Neural progenitor cell (in vitro differentiated cells): ENCODE measurements at regions not wholly inside any gene's neighbourhood (a gene's known extent, or its start where the extent isn't known, plus 50 kb on each side); places are given as distances from the start of the nearest gene placed in this dataset.
A peak's percentile ranks its signal among the peaks of the same experiment; 100 is the strongest.

Experiments used
- DNase-seq: peaks from one replicate; pipeline ENCODE4 v3.0.0-alpha.2; 2016; ENCODE audit warnings: low spot score
- H2AFZ ChIP-seq: fragments of 200-600 bp; sonication (generic); replicated peaks from 2 replicates; pipeline ENCODE4 v1.6.1; 2016; ENCODE audit warnings: antibody characterized with exemption
- H3F3A ChIP-seq: fragments of 200-600 bp; sonication (generic); 2 replicates; pipeline ENCODE4 v1.6.1; 2016; ENCODE audit warnings: antibody characterized with exemption, low read depth
- H3K27ac ChIP-seq: fragments of 200-600 bp; sonication (generic); 2 replicates; pipeline ENCODE4 v1.5.1; 2016; ENCODE audit warnings: mild to moderate bottlenecking
- H3K27me3 ChIP-seq: fragments of 200-600 bp; sonication (generic); 2 replicates; pipeline ENCODE4 v1.6.1; 2016; ENCODE audit warnings: mild to moderate bottlenecking, moderate library complexity
- H3K36me3 ChIP-seq: fragments of 200-600 bp; sonication (generic); 2 replicates; pipeline ENCODE4 v1.5.1; 2016
- H3K4me1 ChIP-seq: fragments of 200-600 bp; sonication (generic); 2 replicates; pipeline ENCODE4 v1.6.1; 2016; ENCODE audit warnings: mixed run types
- H3K4me2 ChIP-seq: fragments of 200-600 bp; sonication (generic); 2 replicates; pipeline ENCODE4 v1.6.1; 2016
- H3K4me3 ChIP-seq: fragments of 200-600 bp; sonication (generic); 2 replicates; pipeline ENCODE4 v1.5.1; 2016
- H3K79me2 ChIP-seq: fragments of 200-600 bp; sonication (generic); 2 replicates; pipeline ENCODE4 v1.6.1; 2016; ENCODE audit warnings: low read depth
- H3K9ac ChIP-seq: fragments of 200-600 bp; sonication (generic); 2 replicates; pipeline ENCODE4 v1.6.1; 2016
- H3K9me3 ChIP-seq: fragments of 200-600 bp; sonication (generic); 2 replicates; pipeline ENCODE4 v1.5.1; 2016; ENCODE audit warnings: low read depth
- H4K20me1 ChIP-seq: fragments of 200-600 bp; sonication (generic); 2 replicates; pipeline ENCODE4 v1.6.1; 2016; ENCODE audit warnings: low read depth
- H3K27ac Mint-ChIP-seq: 3 replicates; pipeline ENCODE4 v1.8.0; 2021; ENCODE audit warnings: mixed read lengths
- H3K27me3 Mint-ChIP-seq: 2 replicates; pipeline ENCODE4 v1.8.0; 2022; ENCODE audit warnings: low read depth, mild to moderate bottlenecking, inconsistent platforms, moderate library complexity, mixed read lengths; ENCODE audit not compliant: insufficient read depth
- H3K36me3 Mint-ChIP-seq: 3 replicates; pipeline ENCODE4 v1.8.0; 2021; ENCODE audit warnings: mixed read lengths
- H3K4me1 Mint-ChIP-seq: 3 replicates; pipeline ENCODE4 v1.8.0; 2021; ENCODE audit warnings: mixed read lengths
- H3K4me3 Mint-ChIP-seq: 3 replicates; pipeline ENCODE4 v1.8.0; 2021; ENCODE audit warnings: mild to moderate bottlenecking, moderate library complexity, mixed read lengths
- H3K9me3 Mint-ChIP-seq: 3 replicates; pipeline ENCODE4 v1.8.0; 2020; ENCODE audit warnings: mixed read lengths
- CTCF ChIP-seq: fragments of 200-600 bp; sonication (generic); IDR thresholded peaks from 2 replicates; pipeline ENCODE4 v1.5.1; 2017; ENCODE audit warnings: antibody characterized with exemption, mild to moderate bottlenecking
- EZH2 ChIP-seq: fragments of 200-600 bp; sonication (generic); IDR thresholded peaks from 2 replicates; pipeline ENCODE4 v1.6.1; 2017; ENCODE audit warnings: antibody characterized with exemption, mild to moderate bottlenecking, moderate library complexity
- EZH2phosphoT487 ChIP-seq: fragments of 200-600 bp; sonication (generic); IDR thresholded peaks from 2 replicates; pipeline ENCODE4 v1.6.1; 2017; ENCODE audit warnings: antibody characterized with exemption

GRCh38 chr18:79601234-79601633 lies 78.4 kb upstream of the CTDP1 start:
- Histone ChIP-seq H4K20me1 (no peaks in the 10 kb centered on the region), H3K9ac (no peak overlapping the region), H2AFZ (no peak overlapping the region), H3K36me3 (no peaks in the 10 kb centered on the region), H3F3A (peaks cover 4% of the 10 kb centered on the region), H3K79me2 (no peaks in the 10 kb centered on the region), H3K4me3 (no peak overlapping the region), H3K27me3 (no peaks in the 10 kb centered on the region), H3K27ac (no peak overlapping the region), H3K4me1 (peaks cover 6% of the 10 kb centered on the region), H3K4me2 (no peak overlapping the region), H3K9me3 (no peaks in the 10 kb centered on the region)
- no peak for DNase-seq
- no peak overlapping the region for H3K27ac Mint-ChIP-seq
- peaks cover 5% of the 10 kb centered on the region for H3K27me3 Mint-ChIP-seq
- no peaks in the 10 kb centered on the region for H3K36me3 Mint-ChIP-seq
- H3K4me3 Mint-ChIP-seq = no peak overlapping the region
- H3K9me3 Mint-ChIP-seq = peaks cover 2% of the 10 kb centered on the region
- peaks cover 17% of the 10 kb centered on the region for H3K4me1 Mint-ChIP-seq
- no peak for TF ChIP-seq EZH2
- no peak for TF ChIP-seq EZH2phosphoT487
- TF ChIP-seq CTCF = no peak

- Histone ChIP-seq H3K79me2 (no peaks in the 10 kb centered on the region), H3K9ac (no peak overlapping the region), H2AFZ (no peak overlapping the region), H3K4me1 (peaks cover under 1% of the 10 kb centered on the region), H3K9me3 (no peaks in the 10 kb centered on the region), H4K20me1 (no peaks in the 10 kb centered on the region), H3K4me2 (no peak overlapping the region), H3K27me3 (no peaks in the 10 kb centered on the region), H3K36me3 (no peaks in the 10 kb centered on the region), H3K27ac (no peak overlapping the region), H3F3A (peaks cover 4% of the 10 kb centered on the region), H3K4me3 (no peak overlapping the region)
- no peak for TF ChIP-seq EZH2phosphoT487
- no peak for TF ChIP-seq CTCF
- TF ChIP-seq EZH2 = no peak
- Mint-ChIP-seq H3K36me3 (no peaks in the 10 kb centered on the region), H3K9me3 (peaks cover 2% of the 10 kb centered on the region), H3K27ac (no peak overlapping the region), H3K4me3 (no peak overlapping the region), H3K27me3 (peaks cover 5% of the 10 kb centered on the region), H3K4me1 (peaks cover 14% of the 10 kb centered on the region)
- no peak for DNase-seq
These were observed 76.0 kb upstream of the CTDP1 start for GRCh38 chr18:79603321-79604204.

- no peak for TF ChIP-seq EZH2
- no peak for TF ChIP-seq CTCF
- TF ChIP-seq EZH2phosphoT487 = no peak
- Histone ChIP-seq H3K36me3 (no peaks in the 10 kb centered on the region), H3K4me2 (no peak overlapping the region), H2AFZ (no peak overlapping the region), H3K27ac (no peak overlapping the region), H3K79me2 (no peaks in the 10 kb centered on the region), H3K9ac (no peak overlapping the region), H3K4me3 (no peak overlapping the region), H3F3A (peaks cover 4% of the 10 kb centered on the region), H3K9me3 (no peaks in the 10 kb centered on the region), H3K4me1 (no peaks in the 10 kb centered on the region), H4K20me1 (no peaks in the 10 kb centered on the region), H3K27me3 (no peaks in the 10 kb centered on the region)
- Mint-ChIP-seq H3K27me3 (peaks cover 5% of the 10 kb centered on the region), H3K4me1 (peaks cover 17% of the 10 kb centered on the region), H3K27ac (peak overlapping the region; percentile 87), H3K9me3 (peaks cover 2% of the 10 kb centered on the region), H3K4me3 (no peak overlapping the region), H3K36me3 (no peaks in the 10 kb centered on the region)
- no peak for DNase-seq
These were observed 75.2 kb upstream of the CTDP1 start for GRCh38 chr18:79604205-79604912.
